ENCODE measurements at regions not wholly inside any gene's neighbourhood (a gene's known extent, or its start where the extent isn't known, plus 50 kb on each side); places are given as distances from the start of the nearest gene placed in this dataset.

DNA sequence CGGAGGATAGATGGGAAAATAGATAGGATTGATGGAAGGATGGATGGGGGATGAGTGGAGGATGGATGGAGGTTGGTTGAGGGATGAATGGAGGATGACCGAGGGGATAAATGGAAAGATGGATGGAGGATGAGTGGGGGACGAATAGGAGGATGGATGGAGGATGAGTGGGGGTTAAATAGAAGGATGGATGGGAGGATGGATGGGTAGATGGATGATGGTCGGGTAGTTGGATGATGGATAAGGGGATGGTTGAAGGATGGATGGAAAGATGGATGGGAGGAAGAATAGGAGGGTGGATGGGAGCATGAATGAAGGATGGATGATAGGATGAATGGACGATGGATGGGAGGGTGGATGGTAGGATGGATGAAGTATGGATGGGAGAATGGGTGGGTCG lies 219.3 kb upstream of the IER5L start:
- DNase-seq: no peak

GRCh38 chr9:129396365-129396708 lies 218.3 kb upstream of the IER5L start:
- no peak for DNase-seq

DNA sequence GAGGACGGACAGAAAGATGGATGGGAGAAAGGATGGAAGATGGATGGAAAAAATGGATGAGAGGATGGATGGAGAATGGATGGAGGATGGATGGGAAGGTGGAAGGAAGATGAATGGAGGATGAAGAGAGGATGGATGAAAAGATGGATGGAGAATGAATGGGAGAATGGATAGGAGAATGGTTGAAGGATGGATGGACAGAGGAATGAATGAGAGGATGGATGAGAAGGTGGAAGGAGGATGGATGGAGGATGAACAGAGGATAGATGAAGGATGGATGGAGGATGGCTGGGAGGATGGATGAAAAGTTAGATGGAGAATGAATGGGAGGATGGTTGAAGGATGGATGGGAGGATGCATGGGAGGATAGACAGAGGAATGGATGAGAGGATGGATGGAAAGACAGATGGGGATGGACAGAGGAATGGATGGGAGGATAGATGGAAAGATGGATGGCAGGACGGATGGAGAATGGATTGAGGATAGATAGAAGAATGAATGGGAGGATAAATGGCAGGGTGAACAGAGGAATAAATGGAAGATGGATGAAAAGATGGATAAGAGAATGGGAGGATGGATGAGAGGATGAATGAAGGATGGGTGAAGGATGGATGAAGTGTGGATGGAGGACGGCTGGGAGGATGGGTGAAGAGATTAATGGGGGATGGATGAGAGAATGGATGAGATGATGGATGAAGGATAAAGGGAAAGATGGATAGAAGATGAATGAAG lies 217.7 kb upstream of the IER5L start:
- DNase-seq: no peak

GRCh38 chr9:129394886-129395279 lies 216.8 kb upstream of the IER5L start:
- DNase-seq: no peak

DNA sequence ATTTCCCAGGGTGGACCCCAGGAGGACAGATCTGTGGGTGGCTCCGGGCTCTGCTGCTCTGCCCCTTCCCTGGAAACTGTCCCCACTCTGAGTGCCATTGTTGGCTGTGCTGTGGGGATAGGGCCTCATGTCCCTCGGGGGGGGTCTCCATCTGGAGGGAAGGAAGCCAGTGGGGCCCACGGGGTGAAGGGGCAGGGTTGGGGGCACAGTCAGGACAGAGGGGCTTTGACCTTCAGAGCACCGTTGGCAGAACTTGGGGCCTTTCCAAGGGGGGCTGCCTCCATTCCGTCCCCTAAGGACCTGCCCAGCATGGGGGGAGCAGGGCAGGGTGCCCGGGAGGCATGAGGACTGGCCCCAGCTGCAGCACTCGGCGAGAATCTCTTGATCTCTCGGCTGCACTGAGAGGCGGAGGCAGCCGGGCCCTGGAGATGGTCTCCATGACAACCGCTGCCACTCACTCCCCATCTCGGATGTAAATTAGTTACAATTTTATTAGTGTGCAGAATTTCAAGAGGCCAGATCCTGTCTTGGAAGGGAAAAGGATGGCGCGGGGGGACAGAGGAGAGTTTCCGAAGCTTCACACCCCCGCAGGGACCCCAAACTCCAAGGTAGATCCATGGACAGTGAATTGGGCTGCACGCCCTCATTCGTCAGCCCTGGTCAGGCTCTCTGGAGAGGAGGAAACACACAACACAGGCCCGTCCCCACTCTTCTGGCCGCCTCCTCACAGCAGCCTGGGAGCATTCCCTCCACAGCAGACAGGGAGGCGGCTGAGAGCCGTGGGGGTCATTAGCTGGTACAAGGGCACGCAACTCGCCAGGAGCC lies 216.2 kb upstream of the IER5L start:
- no peak for DNase-seq

DNA sequence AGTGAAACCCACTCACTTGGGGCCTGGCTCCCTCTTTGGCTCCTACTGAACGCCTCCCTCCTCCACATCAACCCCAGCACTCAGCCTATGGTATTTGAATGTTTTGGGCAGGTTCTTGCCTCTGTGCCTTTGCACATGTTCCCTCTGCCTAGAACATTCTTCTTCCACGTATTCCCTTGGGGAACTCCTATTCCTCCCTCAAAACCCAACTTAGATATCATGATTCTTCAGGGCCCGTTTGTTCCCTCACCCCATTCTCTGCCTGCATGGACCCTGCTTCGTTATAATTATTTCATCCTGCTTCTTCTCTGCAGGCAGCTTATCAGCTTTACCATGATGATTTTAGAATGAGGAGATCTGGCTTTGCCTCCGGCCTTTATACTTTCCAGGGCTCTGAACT lies 215.0 kb upstream of the IER5L start:
- no peak for DNase-seq

GRCh38 chr9:129392093-129392541 lies 214.1 kb upstream of the IER5L start:
- no peak for DNase-seq

DNA sequence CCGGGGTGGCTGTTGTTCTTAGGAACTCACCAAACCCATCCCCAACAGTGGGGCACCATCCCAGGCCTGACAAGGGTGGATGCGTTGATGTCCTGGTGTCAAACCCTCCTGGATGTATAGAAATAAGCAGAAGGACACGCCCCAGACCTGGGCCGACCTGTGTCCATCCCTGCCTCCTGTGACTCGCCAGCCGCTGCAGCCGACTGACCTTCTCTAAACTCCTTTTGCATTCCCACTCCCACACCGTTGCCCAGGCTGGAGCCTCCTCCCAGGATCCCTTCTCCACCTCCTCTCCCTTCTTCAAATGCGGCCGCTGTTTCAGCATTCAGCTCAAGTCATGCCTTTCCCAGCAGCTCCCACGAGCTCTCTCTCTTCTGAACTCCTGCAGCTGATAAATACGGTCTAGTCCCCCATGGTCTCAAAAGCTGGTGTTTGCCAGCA lies 213.2 kb upstream of the IER5L start:
- no peak for DNase-seq

GRCh38 chr9:129390541-129390940 lies 212.5 kb upstream of the IER5L start:
- no peak for DNase-seq

DNA sequence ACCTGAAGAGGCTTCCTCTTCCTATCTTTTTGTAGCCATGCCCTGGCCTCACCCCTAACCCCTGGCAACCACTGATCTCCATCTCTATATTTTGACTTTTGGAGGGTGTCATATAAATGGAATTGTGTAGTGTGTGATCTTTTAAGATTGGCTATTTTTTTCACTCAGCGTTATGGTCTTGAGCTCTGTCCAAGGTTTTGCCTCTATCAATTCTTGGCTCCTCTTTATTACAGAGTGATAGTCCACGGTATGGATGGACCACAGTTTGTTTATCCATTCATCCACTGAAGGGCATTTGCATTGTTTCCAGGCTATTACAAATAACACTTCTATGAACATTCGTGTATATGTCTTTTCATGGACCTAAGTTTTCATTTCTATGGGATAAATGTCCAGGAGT lies 209.8 kb upstream of the IER5L start:
- no peak for DNase-seq

GRCh38 chr9:129386812-129387177 lies 208.7 kb upstream of the IER5L start:
- DNase-seq: no peak

- DNase-seq: no peak
Observed at GRCh38 chr9:129385211-129385934, 207.3 kb upstream of the IER5L start.

DNA sequence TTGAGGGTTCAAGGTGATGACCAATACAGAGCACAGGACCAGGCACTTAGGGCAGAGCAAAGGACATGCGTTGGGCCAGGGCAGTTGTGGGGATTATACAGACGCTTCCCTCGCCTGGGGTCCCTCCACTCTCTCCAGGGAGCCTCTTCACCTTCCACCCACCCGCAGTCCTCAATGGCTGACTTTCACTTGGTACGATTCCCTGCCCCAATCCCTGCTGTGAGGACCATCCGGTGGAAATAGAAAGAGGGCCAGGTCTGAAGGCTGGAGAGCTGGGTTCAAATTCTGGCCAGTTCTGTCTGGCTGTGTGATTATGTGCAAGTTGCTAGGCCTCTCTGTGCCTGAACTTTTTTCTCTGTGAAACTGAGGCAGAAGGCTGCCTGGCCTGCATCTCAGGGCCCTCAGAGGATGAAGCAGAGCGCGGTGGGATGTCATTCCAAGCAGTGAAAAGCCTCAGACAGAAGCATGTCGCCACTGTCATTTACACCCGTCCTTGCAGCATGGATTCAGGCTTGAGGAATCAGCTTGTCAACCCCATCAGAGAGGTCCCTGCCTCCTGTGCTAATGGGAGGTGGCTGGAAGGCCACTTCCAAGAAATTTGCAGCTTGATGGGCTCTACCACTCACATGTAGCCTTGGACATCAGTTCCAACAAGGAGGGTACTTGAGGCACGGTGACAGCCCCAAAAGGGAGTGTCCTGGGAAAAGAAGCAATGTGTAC lies 206.6 kb upstream of the IER5L start:
- no peak for DNase-seq

GRCh38 chr9:129383561-129384490 lies 205.8 kb upstream of the IER5L start:
- peak; percentile 74 for DNase-seq

GRCh38 chr9:129383019-129383560 lies 205.0 kb upstream of the IER5L start:
- DNase-seq: no peak

DNA sequence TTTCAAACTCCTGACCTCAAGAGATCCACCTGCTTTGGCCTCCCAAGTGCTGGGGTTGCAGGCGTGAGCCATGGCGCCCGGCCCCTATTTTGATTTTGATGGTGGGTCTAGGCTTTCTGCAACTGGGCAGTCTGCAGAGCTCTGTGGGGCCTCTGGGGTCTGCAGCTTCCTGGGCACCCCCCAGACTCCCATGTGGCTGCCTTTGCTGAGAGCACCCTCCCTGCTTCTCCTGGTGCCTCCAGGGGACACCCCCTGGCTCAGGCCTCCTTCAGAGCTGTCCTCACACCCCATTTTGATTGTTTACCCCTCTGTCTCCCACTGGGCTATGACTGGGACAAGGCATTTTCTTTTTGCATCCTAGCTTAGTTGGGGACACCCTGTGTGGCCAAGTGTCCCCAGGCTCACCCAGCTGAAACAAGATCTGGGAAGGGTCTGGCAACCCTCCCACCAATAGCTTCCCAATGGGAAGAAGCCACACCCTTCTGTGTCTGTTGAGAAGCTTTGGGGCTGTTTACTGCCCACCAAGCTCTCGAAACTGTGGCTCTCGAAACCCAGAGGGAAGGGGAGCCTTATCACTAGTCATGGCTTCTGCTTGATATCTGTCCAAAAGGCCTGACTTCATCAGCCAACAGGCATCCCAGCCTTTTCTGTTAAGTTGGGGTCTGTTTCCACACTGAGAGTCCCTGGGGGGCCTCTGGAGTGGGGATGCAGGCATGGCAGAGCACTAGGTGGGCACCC lies 204.4 kb upstream of the IER5L start:
- no peak for DNase-seq

GRCh38 chr9:129381481-129381957 lies 203.5 kb upstream of the IER5L start:
- no peak for DNase-seq

GRCh38 chr9:129380961-129381401 lies 202.9 kb upstream of the IER5L start:
- DNase-seq: no peak

DNA sequence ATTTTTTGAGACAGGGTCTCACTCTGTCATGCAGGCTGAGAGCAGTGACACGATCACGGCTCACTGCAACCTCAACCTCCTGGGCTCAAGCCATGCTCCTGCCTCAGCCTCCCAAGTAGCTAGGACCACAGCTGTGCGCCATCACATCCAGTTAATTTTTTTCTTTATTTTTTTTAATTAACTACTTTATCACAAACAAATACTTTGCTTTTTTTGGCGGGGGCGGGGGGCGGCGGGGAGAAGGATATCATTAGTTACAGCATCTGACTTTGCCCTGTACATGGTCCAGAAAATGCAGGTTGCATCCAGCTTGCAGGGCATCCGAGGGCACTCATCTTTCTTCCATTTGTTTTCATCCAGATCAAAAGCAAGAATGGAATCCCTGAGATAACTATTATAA lies 201.8 kb upstream of the IER5L start:
- no peak for DNase-seq

DNA sequence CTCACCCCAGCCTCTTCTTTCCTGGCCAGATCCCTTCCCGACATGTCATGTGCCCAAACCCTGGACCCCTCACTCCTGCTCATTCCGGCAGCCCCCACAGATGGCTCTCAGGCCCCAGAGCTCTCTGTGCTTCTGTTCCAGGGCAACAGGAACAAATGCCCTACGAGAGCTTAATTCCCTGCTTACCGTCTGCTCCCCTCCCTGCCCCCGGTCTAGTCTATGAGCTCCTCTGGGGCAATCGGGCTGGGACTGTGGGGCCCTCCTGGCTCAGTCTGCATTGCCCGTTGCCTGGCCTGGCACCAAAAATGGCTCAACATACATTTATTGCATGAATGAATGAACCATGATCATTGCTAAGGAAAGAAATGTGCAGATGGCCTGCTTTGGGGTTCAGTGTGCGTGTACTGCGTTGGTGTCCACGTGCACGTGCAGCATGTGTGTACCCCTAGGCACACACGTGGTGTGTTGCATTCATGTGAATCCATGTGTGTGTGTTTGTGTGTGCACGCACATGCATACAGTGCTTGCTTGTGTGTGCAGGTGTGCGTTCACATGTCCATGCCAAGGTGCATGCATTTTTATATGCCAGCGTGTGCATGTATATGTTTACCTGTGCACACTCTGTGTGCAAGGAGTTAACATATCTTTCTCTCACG lies 201.2 kb upstream of the IER5L start:
- DNase-seq: no peak
